ENCODE measurements at regions not wholly inside any gene's neighbourhood (a gene's known extent, or its start where the extent isn't known, plus 50 kb on each side); places are given as distances from the start of the nearest gene placed in this dataset.

DNA sequence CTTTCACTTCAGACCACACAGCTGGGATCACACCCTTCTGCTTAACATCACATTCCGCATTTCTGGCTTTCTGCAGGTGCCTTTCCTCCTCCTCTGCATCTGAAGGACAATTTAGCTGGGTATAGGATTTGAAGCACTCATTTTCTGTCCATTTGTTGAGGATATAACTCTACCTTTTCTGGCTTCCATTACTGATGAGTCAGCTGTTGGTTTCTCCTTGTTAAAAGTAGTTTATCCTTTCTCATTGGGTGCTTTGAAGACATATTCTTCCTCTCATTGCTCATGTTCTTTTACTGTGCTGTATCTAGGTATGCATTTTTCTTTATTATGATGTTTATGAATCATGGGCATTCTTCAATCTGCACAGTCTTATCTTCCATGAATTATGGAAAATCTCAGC is 199.3 kb upstream of the SOX1 start:
- DNase-seq (ENCODE audit: low spot score) (no peak), ATAC-seq (ENCODE audit: low FRiP score) (no peak)
- TF ChIP-seq, protein P1, sequence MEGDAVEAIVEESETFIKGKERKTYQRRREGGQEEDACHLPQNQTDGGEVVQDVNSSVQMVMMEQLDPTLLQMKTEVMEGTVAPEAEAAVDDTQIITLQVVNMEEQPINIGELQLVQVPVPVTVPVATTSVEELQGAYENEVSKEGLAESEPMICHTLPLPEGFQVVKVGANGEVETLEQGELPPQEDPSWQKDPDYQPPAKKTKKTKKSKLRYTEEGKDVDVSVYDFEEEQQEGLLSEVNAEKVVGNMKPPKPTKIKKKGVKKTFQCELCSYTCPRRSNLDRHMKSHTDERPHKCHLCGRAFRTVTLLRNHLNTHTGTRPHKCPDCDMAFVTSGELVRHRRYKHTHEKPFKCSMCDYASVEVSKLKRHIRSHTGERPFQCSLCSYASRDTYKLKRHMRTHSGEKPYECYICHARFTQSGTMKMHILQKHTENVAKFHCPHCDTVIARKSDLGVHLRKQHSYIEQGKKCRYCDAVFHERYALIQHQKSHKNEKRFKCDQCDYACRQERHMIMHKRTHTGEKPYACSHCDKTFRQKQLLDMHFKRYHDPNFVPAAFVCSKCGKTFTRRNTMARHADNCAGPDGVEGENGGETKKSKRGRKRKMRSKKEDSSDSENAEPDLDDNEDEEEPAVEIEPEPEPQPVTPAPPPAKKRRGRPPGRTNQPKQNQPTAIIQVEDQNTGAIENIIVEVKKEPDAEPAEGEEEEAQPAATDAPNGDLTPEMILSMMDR (IDR thresholded peaks at IDR 0.05): no peak

DNA sequence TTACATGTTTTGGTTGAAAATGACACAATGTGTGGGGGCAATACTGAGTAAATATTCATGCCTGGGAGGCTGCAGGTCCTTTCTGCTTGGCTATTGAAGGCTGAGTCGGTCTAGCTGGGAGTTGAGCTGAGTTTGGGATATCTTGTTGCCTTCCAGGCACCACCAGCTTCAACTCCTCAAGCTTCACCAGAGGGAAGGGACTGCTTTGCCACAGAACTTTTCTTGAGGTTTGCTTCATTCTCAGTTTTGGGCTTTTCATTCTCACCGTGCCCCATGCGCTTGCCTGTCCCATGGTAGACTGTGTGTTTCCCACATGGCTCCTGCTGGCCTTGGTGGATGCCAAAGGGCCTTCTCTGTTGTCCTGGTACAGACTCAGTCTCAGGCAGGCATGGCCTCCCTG is 198.2 kb upstream of the SOX1 start:
- TF ChIP-seq, protein P1 (IDR thresholded peaks at IDR 0.05): no peak
- ATAC-seq (ENCODE audit: low FRiP score) (no peak), DNase-seq (ENCODE audit: low spot score) (no peak)

DNA sequence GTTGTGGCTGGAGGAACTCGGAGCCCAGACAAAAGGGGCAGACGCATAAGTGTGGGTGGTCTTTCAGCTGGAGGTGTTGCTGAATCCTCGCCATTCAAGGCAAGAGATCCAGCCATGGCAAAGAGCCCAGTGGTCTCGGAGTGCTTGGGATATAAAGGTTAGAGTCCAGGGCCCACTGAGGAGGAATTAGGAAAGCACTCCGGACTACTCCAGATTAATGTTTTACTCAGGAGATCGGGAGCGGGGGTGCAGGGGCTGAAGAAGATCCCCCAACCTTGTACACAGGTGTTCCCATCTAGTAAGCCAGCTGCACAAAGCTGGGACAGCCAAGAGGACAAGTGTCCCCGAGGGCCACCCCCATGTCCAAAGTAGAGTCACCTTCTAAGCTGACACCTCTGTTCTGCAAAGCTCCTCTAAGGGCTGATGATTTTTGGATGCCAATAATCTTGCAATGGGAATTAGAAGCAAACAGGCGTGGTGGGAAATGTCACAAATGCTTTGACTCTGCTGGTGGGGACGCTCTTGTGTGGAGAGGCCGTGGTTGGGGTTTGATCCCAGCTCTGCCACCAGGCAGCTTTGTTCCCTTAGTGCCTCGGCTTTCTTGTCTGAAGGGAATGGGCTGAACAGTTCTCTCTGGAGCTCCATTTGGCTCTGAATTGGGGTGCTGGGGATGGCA is 194.3 kb upstream of the SOX1 start:
- TF ChIP-seq, protein P1 (IDR thresholded peaks at IDR 0.05): no peak
- ATAC-seq (ENCODE audit: low FRiP score): no peak
- DNase-seq (ENCODE audit: low spot score): no peak

DNA sequence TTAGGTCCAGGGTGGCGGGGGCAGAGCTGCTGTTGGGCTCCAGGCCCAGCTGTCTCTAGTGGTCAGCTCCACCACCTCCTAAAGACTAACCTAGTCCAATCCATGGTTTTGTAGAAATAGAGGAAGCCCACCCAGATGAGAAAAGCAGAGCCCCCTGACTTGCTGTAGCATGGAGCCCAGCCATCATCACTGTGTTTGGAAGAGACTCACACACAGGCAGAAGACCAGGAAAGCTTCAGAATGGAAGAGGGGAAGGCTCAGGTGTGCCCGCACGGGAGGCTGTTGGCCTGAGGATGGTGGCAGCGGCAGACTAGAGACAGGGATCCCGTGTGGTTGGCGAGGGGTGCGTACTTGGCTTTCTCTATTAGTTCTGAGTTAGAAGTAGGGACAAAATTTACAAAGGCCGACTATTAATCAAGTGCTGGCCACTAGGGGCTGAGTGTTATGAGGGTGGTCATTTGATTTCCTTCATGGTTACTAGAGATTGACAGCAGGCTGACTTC is 193.2 kb upstream of the SOX1 start:
- DNase-seq (ENCODE audit: low spot score): no peak
- TF ChIP-seq, protein P1 (IDR thresholded peaks at IDR 0.05): no peak
- ATAC-seq (ENCODE audit: low FRiP score): no peak

DNA sequence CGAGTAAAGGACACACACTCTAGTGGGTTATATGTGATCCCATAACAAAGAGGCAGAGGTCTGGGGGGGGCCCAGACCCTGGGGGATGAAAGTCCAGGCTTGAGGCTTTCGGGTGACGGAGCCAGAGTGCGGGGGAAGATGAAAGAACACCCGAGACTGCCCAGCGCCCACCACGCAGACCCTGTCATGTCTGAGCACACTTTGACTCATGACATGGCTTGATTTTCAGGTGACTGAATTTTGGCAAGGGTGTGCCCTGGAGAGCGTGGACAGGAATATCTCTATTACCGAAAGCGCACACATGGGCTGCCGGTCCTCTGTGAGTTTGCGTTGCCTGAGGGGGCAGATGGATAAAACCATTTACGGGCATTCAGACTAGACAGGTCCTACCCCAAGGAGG is 192.0 kb upstream of the SOX1 start:
- ATAC-seq (ENCODE audit: low FRiP score): no peak
- TF ChIP-seq, protein P1 (IDR thresholded peaks at IDR 0.05): no peak
- DNase-seq (ENCODE audit: low spot score): no peak

DNA sequence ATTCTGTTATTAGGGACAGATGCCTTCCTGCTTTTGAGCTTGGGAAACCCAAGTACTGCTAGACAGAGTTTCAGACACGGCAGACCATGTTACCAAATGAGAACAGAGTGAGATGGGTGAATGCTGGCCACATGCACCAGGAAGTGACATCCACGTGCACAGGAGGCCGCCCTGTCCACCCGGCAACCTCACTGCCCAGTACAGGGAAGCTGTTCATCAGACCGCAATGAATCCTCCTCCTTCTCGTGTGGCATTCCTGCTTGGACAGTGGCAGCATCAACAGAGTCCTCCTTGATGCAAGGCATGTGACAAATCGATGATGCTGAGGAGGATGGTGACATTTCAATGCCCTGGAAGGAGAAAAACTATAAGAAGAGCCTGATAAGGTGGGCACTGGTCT is 191.0 kb upstream of the SOX1 start:
- TF ChIP-seq, protein P1 (IDR thresholded peaks at IDR 0.05): no peak
- ATAC-seq (ENCODE audit: low FRiP score): no peak
- no peak for DNase-seq (ENCODE audit: low spot score)

DNA sequence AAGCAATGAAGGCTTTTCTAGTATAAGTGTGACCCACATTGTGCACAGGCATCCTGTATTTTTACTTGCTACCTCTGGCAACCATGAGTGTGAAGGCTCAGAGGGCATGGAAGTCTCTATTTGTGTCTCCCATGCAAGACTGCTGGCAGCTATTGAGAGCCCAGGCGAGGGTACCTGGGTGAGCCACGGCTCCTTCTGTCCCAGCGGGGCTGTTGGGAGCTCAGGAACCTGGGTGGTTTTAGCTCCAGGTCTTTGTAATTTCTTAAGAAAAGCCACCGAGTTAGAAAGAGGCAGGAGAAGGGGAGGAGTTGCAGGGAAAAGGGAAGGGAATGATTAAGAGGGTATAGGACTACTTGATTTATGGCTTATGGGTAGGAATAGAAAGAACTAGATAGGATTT is 190.4 kb upstream of the SOX1 start:
- TF ChIP-seq, protein P1 (IDR thresholded peaks at IDR 0.05): no peak
- DNase-seq (ENCODE audit: low spot score) (no peak), ATAC-seq (ENCODE audit: low FRiP score) (no peak)
